Mesothelial cell of epicardium (in vitro differentiated cells): ENCODE measurements at regions not wholly inside any gene's neighbourhood (a gene's known extent, or its start where the extent isn't known, plus 50 kb on each side); places are given as distances from the start of the nearest gene placed in this dataset.

Experiments
- DNase-seq, 2 experiments: peaks; one replicate each; pipeline ENCODE4 v3.0.0; 2021; ENCODE audit warnings: low spot score in 2 of 2; ENCODE audit not compliant: unreplicated experiment in 2 of 2
- H3K27ac Mint-ChIP-seq: 2 replicates; pipeline ENCODE4 v1.8.0; 2021; ENCODE audit warnings: mixed read lengths
- H3K27me3 Mint-ChIP-seq: 2 replicates; pipeline ENCODE4 v1.8.0; 2021; ENCODE audit warnings: low read depth, mixed read lengths
- H3K36me3 Mint-ChIP-seq: 2 replicates; pipeline ENCODE4 v1.8.0; 2021; ENCODE audit warnings: mixed read lengths
- H3K4me1 Mint-ChIP-seq: 2 replicates; pipeline ENCODE4 v1.8.0; 2021; ENCODE audit warnings: mixed read lengths
- H3K4me3 Mint-ChIP-seq: 2 replicates; pipeline ENCODE4 v1.8.0; 2021; ENCODE audit warnings: mild to moderate bottlenecking, moderate library complexity, mixed read lengths
- H3K9me3 Mint-ChIP-seq: 2 replicates; pipeline ENCODE4 v1.8.0; 2021; ENCODE audit warnings: mixed read lengths
- TF ChIP-seq, protein P1 (sequence below): fragments of 200-600 bp; sonication (generic); IDR thresholded peaks from one replicate; pipeline ENCODE4 v1.5.0; 2021; ENCODE audit warnings: antibody characterized with exemption; ENCODE audit not compliant: unreplicated experiment

DNA sequence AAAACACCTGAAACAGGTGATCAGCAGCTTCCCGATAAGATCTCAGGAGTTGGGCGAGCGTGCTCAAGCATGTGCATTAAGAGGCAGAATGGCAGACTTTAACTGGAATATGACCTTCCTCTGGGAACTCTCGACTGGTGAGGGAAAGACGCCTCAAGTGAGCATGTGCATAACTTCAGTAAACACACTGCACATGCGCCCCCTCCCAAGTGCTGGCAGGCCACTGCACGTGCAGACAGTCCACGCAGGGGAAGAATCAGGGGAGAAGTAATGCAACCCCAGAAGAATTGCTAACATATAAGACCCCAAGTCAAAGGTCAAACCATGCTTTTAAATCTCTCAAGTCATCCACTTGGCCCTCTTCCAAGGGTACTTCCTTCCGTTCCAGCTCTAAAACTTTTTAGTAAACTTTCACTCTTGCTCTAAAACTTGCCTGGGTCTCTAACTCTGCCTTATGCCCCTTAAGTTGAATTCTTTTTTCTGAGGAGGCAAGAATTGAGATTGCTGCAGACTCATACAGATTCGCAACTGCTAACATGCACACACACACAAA is 541.0 kb downstream of the TNS3 start:
- TF ChIP-seq, protein P1, sequence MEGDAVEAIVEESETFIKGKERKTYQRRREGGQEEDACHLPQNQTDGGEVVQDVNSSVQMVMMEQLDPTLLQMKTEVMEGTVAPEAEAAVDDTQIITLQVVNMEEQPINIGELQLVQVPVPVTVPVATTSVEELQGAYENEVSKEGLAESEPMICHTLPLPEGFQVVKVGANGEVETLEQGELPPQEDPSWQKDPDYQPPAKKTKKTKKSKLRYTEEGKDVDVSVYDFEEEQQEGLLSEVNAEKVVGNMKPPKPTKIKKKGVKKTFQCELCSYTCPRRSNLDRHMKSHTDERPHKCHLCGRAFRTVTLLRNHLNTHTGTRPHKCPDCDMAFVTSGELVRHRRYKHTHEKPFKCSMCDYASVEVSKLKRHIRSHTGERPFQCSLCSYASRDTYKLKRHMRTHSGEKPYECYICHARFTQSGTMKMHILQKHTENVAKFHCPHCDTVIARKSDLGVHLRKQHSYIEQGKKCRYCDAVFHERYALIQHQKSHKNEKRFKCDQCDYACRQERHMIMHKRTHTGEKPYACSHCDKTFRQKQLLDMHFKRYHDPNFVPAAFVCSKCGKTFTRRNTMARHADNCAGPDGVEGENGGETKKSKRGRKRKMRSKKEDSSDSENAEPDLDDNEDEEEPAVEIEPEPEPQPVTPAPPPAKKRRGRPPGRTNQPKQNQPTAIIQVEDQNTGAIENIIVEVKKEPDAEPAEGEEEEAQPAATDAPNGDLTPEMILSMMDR = no peak
- Mint-ChIP-seq H3K27me3 (no peaks in the 10 kb centered on the region), H3K4me1 (peaks cover 38% of the 10 kb centered on the region), H3K27ac (no peak overlapping the region), H3K36me3 (no peaks in the 10 kb centered on the region), H3K4me3 (no peak overlapping the region), H3K9me3 (no peaks in the 10 kb centered on the region)
- no peak for DNase-seq

DNA sequence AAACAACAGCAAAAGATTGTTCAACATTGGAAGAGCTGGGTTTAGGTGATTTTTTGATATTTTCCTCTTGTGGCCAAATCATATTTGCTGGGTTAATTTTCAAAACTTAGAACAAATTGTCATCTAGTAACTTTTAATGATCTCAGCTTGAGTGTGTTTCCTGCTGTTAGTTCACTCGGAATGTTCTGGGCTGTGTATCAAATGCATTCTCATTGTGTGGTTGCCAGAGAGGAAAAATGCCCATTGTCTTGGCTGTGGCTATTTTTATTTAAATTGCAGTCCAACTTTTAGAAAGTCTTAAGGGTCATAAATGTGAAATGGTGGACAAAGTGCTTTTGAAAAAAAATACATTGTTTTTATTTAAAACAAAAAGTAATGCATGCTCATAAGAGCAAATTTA is 542.0 kb downstream of the TNS3 start:
- peaks cover 29% of the 10 kb centered on the region for H3K4me1 Mint-ChIP-seq
- DNase-seq = no peak
- no peaks in the 10 kb centered on the region for H3K27me3 Mint-ChIP-seq
- no peaks in the 10 kb centered on the region for H3K9me3 Mint-ChIP-seq
- no peak overlapping the region for H3K4me3 Mint-ChIP-seq
- H3K27ac Mint-ChIP-seq = no peak overlapping the region
- no peaks in the 10 kb centered on the region for H3K36me3 Mint-ChIP-seq
- TF ChIP-seq, protein P1 = no peak

DNA sequence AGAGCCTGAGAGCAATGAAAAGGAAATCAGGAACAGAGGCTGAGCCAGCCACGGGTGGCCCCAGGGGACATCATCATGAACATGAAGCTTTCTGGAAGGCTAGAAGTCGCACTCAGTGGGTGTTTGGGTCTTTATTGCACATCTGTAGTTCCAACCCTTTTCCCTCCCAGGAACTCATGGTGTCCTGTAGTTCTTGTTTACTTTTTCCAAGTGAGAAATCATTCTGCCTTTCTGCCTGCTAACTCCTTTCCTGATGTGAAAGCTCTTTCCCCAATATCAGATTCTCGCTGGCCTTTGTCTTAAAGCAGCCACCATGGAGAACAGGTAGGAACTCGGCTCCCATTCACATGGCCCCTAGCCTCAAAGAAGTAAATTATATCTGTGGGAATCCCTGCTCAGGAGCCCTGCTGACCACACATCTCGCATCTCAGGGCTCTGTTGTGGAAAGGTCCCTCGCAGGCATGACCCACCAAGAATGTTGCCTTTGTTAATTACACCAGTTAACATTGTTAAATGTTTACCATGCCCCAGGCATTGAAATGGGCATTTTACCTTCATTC is 542.7 kb downstream of the TNS3 start:
- peaks cover 29% of the 10 kb centered on the region for H3K4me1 Mint-ChIP-seq
- DNase-seq = no peak
- no peaks in the 10 kb centered on the region for H3K27me3 Mint-ChIP-seq
- no peak overlapping the region for H3K4me3 Mint-ChIP-seq
- TF ChIP-seq, protein P1 = no peak
- no peaks in the 10 kb centered on the region for H3K36me3 Mint-ChIP-seq
- no peaks in the 10 kb centered on the region for H3K9me3 Mint-ChIP-seq
- no peak overlapping the region for H3K27ac Mint-ChIP-seq

DNA sequence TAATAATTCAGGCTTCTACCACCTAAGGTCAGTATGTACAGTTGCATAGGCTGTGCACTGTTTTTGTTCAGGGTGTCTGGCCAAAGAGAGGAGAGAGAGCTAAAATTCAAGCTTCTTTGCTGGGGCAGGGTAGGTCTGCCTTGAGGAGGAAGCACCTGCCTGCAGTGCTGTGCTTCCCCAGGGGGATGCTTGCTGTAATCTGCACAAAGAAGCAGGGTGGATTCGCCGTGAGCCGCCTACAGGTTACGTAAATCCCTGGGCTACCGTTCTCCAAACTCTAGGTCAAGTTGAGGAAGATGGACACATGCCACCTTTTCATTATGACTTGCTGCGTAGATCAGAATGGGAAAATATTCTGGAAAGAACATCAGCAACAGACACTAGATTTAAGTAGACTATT is 543.3 kb downstream of the TNS3 start:
- H3K4me3 Mint-ChIP-seq = no peak overlapping the region
- TF ChIP-seq, protein P1 = no peak
- no peak overlapping the region for H3K27ac Mint-ChIP-seq
- DNase-seq = no peak
- H3K27me3 Mint-ChIP-seq = no peaks in the 10 kb centered on the region
- H3K36me3 Mint-ChIP-seq = no peaks in the 10 kb centered on the region
- H3K4me1 Mint-ChIP-seq = peaks cover 31% of the 10 kb centered on the region
- H3K9me3 Mint-ChIP-seq = no peaks in the 10 kb centered on the region

DNA sequence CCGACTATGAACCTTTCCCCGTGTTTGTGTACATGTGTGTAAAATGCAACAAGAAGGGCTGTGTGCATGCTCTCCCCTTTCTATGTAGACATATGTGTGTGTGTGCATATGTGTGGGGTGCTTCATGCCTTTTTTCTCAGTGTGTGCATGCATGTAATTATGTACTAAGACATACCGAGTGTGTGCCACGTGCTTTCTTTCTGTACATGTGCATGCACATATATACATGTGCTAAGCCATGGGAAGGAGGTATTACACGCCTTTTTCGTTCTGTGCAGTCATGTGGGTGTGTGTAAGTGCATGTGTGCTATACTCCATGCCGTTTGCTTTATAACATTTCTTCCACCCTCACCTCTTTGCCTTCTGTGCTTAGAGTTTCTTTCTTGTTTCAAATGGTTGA is 544.3 kb downstream of the TNS3 start:
- Mint-ChIP-seq H3K4me3 (no peak overlapping the region), H3K4me1 (peaks cover 29% of the 10 kb centered on the region), H3K36me3 (no peaks in the 10 kb centered on the region), H3K9me3 (no peaks in the 10 kb centered on the region), H3K27ac (no peak overlapping the region), H3K27me3 (no peaks in the 10 kb centered on the region)
- no peak for DNase-seq
- TF ChIP-seq, protein P1 = no peak

DNA sequence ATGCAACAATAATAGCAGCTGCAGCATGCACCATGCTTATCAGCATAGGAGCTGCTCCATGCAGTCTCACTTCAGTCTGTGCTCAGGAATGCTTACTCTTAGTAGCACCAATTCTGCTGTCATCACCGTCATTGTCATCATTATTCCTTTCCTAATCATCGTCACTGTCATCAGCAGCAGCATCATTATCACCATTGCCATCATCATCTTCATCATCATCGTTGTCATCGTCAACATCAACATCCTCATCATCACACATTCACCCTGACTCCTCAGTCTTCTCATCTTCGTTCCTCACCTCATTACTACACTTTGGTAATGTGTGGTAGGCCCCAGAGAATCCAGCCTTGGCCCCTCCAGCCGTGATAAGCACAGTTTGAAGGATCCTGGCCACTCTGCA is 545.0 kb downstream of the TNS3 start:
- no peaks in the 10 kb centered on the region for H3K9me3 Mint-ChIP-seq
- TF ChIP-seq, protein P1 = no peak
- H3K27me3 Mint-ChIP-seq = no peaks in the 10 kb centered on the region
- no peak overlapping the region for H3K4me3 Mint-ChIP-seq
- no peak overlapping the region for H3K27ac Mint-ChIP-seq
- no peaks in the 10 kb centered on the region for H3K36me3 Mint-ChIP-seq
- no peak for DNase-seq
- peaks cover 36% of the 10 kb centered on the region for H3K4me1 Mint-ChIP-seq
